ENCODE measurements at regions not wholly inside any gene's neighbourhood (a gene's known extent, or its start where the extent isn't known, plus 50 kb on each side); places are given as distances from the start of the nearest gene placed in this dataset.

- DNase-seq = no peak
- intact Hi-C loops (cut with DNase I) = no loop called here
- Histone ChIP-seq H3K4me1 (ENCODE audit: insufficient read depth) (peaks cover 3% of the 10 kb centered on the region), H3K4me3 (no peak overlapping the region), H3K36me3 (no peaks in the 10 kb centered on the region), H3K27ac (no peak overlapping the region), H3K27me3 (no peaks in the 10 kb centered on the region), H3K9me3 (no peaks in the 10 kb centered on the region)
- 87 to 94% (median 87%) methylated on average over 4 of the region's 4 CpGs for WGBS, 3 donors
- no peak for TF ChIP-seq POLR2A (IDR thresholded peaks at IDR 0.05)
- TF ChIP-seq EP300 (IDR thresholded peaks at IDR 0.05) = no peak
- TF ChIP-seq CTCF (IDR thresholded peaks at IDR 0.05) = no peak
Measured at GRCh38 chr6:166697113-166697512, 70.1 kb upstream of the RPS6KA2 start.

DNA sequence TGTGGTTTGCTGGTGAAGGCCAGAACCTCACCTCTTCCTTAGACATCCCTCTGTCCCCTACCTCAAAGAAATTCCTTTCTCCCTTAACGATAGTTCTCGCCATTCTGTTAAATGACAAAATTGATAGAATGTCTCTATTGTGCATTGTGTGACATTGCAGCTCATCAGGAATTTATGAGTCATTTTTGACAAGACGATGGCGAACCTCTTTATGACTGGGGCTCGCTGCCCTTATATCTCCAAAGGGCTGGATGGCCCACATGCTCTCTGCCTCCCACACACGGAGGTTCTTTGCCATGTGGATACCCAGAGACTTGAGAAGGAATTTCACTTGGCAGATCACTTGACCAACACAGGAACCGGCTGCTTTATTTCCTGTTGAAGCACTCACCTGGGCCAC lies 66.8 kb upstream of the RPS6KA2 start:
- peaks cover 3% of the 10 kb centered on the region for H3K4me1 ChIP-seq (ENCODE audit: insufficient read depth)
- H3K9me3 ChIP-seq = no peaks in the 10 kb centered on the region
- WGBS, 3 donors = 92 to 94% (median 93%) methylated on average over 7 of the region's 7 CpGs
- intact Hi-C loops (cut with DNase I) = no loop called here
- H3K4me3 ChIP-seq = no peak overlapping the region
- DNase-seq = no peak
- H3K27ac ChIP-seq = no peak overlapping the region
- H3K36me3 ChIP-seq = no peaks in the 10 kb centered on the region
- H3K27me3 ChIP-seq = no peaks in the 10 kb centered on the region
- no peak for TF ChIP-seq EP300 (IDR thresholded peaks at IDR 0.05)

DNA sequence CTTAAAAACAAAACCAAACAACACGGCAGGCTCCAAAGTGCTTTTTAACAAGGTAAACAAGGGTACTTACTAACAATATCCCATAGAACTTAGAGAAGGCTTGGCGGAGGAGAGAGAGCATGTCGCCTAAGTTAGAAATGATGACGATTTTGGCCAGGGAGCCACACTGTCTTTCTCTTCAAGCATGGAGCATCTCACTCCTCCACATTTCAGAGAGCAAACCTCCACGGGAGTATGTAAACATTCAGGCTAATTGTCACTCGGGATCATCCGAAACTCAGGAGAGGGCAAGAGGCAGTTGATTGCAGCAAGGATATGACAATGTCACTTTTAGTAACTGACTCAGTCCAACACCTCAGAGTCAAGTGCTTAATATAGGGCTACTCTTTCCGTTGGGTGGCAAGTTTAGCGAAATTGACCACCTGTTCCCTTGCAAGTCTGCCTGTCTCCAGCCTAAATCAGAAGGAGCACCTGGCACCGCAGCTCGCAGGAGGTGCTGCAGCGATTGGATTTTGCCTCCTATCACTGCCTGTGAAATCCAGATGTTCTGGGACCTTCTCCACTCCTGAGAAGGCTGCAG lies 65.8 kb upstream of the RPS6KA2 start:
- WGBS, 3 donors = 31 to 66% (median 38%) methylated on average over 12 of the region's 12 CpGs
- Histone ChIP-seq H3K27me3 (no peaks in the 10 kb centered on the region), H3K27ac (no peak overlapping the region), H3K4me3 (no peak overlapping the region), H3K36me3 (no peaks in the 10 kb centered on the region), H3K4me1 (ENCODE audit: insufficient read depth) (peaks cover 3% of the 10 kb centered on the region), H3K9me3 (no peaks in the 10 kb centered on the region)
- TF ChIP-seq EP300 (IDR thresholded peaks at IDR 0.05) (no peak), POLR2A (IDR thresholded peaks at IDR 0.05) (no peak), CTCF (IDR thresholded peaks at IDR 0.05) (no peak)
- intact Hi-C loops (cut with DNase I) = no loop called here
- DNase-seq = no peak

GRCh38 chr6:166691746-166692145 lies 64.7 kb upstream of the RPS6KA2 start:
- peaks cover 3% of the 10 kb centered on the region for H3K4me1 ChIP-seq (ENCODE audit: insufficient read depth)
- no peaks in the 10 kb centered on the region for H3K36me3 ChIP-seq
- no peaks in the 10 kb centered on the region for H3K27me3 ChIP-seq
- H3K27ac ChIP-seq = no peak overlapping the region
- no peak overlapping the region for H3K4me3 ChIP-seq
- TF ChIP-seq POLR2A (IDR thresholded peaks at IDR 0.05) = no peak
- no peak for TF ChIP-seq CTCF (IDR thresholded peaks at IDR 0.05)
- no peak for TF ChIP-seq EP300 (IDR thresholded peaks at IDR 0.05)
- intact Hi-C loops (cut with DNase I) = no loop called here
- no peaks in the 10 kb centered on the region for H3K9me3 ChIP-seq
- no peak for DNase-seq
- WGBS, 3 donors = 60 to 70% (median 64%) methylated on average over 7 of the region's 7 CpGs

DNA sequence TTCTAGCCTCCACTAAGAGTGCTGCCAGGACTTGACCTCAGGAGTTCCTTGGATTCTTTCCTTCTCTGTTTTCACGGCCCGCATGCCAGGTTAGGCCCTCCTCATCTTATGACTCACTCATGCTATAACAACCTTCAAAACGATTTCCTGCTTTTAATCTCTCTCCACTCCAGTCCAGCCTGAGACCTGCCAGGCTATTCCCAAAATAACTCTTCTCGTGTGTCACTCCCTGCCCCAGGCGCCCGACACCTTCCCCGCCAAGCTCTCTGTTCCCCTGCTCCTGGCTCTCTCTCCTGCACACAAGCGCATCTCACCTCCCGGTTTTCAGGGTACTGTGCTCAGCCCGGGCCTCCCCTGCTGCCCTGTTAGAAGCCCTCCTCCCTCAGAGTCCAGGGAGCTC lies 64.1 kb upstream of the RPS6KA2 start:
- WGBS, 3 donors = 56 to 61% (median 60%) methylated on average over 10 of the region's 10 CpGs
- no peak overlapping the region for H3K4me3 ChIP-seq
- intact Hi-C loops (cut with DNase I) = no loop called here
- DNase-seq = no peak
- TF ChIP-seq EP300 (IDR thresholded peaks at IDR 0.05) (no peak), CTCF (IDR thresholded peaks at IDR 0.05) (no peak), POLR2A (IDR thresholded peaks at IDR 0.05) (no peak)
- peaks cover 3% of the 10 kb centered on the region for H3K4me1 ChIP-seq (ENCODE audit: insufficient read depth)
- H3K27ac ChIP-seq = no peak overlapping the region
- H3K9me3 ChIP-seq = no peaks in the 10 kb centered on the region
- H3K36me3 ChIP-seq = no peaks in the 10 kb centered on the region
- H3K27me3 ChIP-seq = no peaks in the 10 kb centered on the region
